Activated CD4-positive, alpha-beta T cell treated with anti-CD3 and anti-CD28 coated beads, Interleukin-2, Interleukin-6, amounts not matched to agents 100 ng/mL and 50 ng/mL, durations not matched to agents 16 hours and 8 hours (primary cell): ENCODE measurements at regions not wholly inside any gene's neighbourhood (a gene's known extent, or its start where the extent isn't known, plus 50 kb on each side); places are given as distances from the start of the nearest gene placed in this dataset.
A peak's percentile ranks its signal among the peaks of the same experiment; 100 is the strongest.
"Not testable (repeated sequence)": the region's sequence is repeated elsewhere in the genome, so short reads cannot be mapped to it uniquely, and the experiment has no call there.

Source experiments
- DNase-seq: peaks from one replicate; pipeline ENCODE4 v3.0.0-alpha.2; 2020

GRCh38 chr4:101415962-101416361 lies 68.6 kb upstream of the PPP3CA start:
- DNase-seq, result no peak

- peak; percentile 19 for DNase-seq
These were observed 67.2 kb upstream of the PPP3CA start for GRCh38 chr4:101414496-101414895.

- no peak for DNase-seq
These were observed 64.6 kb upstream of the PPP3CA start for GRCh38 chr4:101411926-101412325.

- not testable (repeated sequence) for DNase-seq
These were observed 64.1 kb upstream of the PPP3CA start for GRCh38 chr4:101411281-101411910.

- peak; percentile 48 for DNase-seq
These were observed 52.8 kb upstream of the PPP3CA start for GRCh38 chr4:101400096-101400495.

GRCh38 chr4:101398807-101399206 lies 51.5 kb upstream of the PPP3CA start:
- DNase-seq, result no peak
